C4-2B (cell line): ENCODE measurements at regions not wholly inside any gene's neighbourhood (a gene's known extent, or its start where the extent isn't known, plus 50 kb on each side); places are given as distances from the start of the nearest gene placed in this dataset.

ENCODE experiments used
- CTCF ChIP-seq: fragments of 450-650 bp; conservative IDR thresholded peaks from 2 replicates; pipeline ENCODE4 v1.5.1; 2017; ENCODE audit warnings: mild to moderate bottlenecking
- ZFX ChIP-seq: fragments of 450-650 bp; IDR thresholded peaks from 2 replicates; pipeline ENCODE4 v1.6.1; 2017

- TF ChIP-seq CTCF, result no peak
- no peak for TF ChIP-seq ZFX
These were observed 567.7 kb downstream of the TLR4 start for GRCh38 chr9:118271936-118272335.
